Cardiac septum (tissue), 1 donor: ENCODE measurements at regions not wholly inside any gene's neighbourhood (a gene's known extent, or its start where the extent isn't known, plus 50 kb on each side); places are given as distances from the start of the nearest gene placed in this dataset.
"Not testable (repeated sequence)": the region's sequence is repeated elsewhere in the genome, so short reads cannot be mapped to it uniquely, and the experiment has no call there.

ENCODE experiments used
- DNase-seq: peaks from one replicate; pipeline ENCODE4 v3.0.0-alpha.2; 2020; ENCODE audit warnings: low spot score
- intact Hi-C: fragments of 100-400 bp; cut with DNase I; formaldehyde crosslinking; loops from one replicate; pipeline ENCODE4 v1.14.0; 2022
- donor health status: DM: no; HTN: no; CAD: no.

GRCh38 chr13:73833325-73834070, 300.7 kb downstream of the KLF12 start:
- intact Hi-C loops, result loop anchor here (2.0 to 10.0 kb wide), 2 partner anchors 301 to 455 kb away; partner anchors contain the start of gene KLF12
- no peak for DNase-seq

- intact Hi-C loops, result loop anchor here (10.0 kb wide), 1 partner anchor 302 kb away; the partner anchor contains the start of gene KLF12
- DNase-seq, result no peak
Measured at GRCh38 chr13:73832825-73833224, 301.4 kb downstream of the KLF12 start.

GRCh38 chr13:73832128-73832588, 302.0 kb downstream of the KLF12 start:
- DNase-seq, result no peak
- intact Hi-C loops, result loop anchor here (10.0 kb wide), 1 partner anchor 303 kb away; the partner anchor contains the start of gene KLF12

- no peak for DNase-seq
Measured at GRCh38 chr13:73829416-73829815, 304.8 kb downstream of the KLF12 start.

GRCh38 chr13:73828811-73829210, 305.4 kb downstream of the KLF12 start:
- DNase-seq, result no peak
- intact Hi-C loops, result no loop called here

More at GRCh38 chr13:73829416-73829815, 304.8 kb downstream of the KLF12 start:
- intact Hi-C loops, result no loop called here

- DNase-seq, result no peak
- intact Hi-C loops, result no loop called here
Measured at GRCh38 chr13:73827434-73827833, 306.8 kb downstream of the KLF12 start.

GRCh38 chr13:73825143-73825542, 309.1 kb downstream of the KLF12 start:
- intact Hi-C loops, result no loop called here
- no peak for DNase-seq

GRCh38 chr13:73822668-73823592, 311.3 kb downstream of the KLF12 start:
- intact Hi-C loops, result no loop called here
- no peak for DNase-seq

GRCh38 chr13:73820688-73821087, 313.5 kb downstream of the KLF12 start:
- intact Hi-C loops, result no loop called here
- no peak for DNase-seq

GRCh38 chr13:73820285-73820684, 313.9 kb downstream of the KLF12 start:
- intact Hi-C loops, result no loop called here

GRCh38 chr13:73819711-73820110, 314.5 kb downstream of the KLF12 start:
- intact Hi-C loops, result no loop called here
- no peak for DNase-seq

More at GRCh38 chr13:73820285-73820684, 313.9 kb downstream of the KLF12 start:
- no peak for DNase-seq

GRCh38 chr13:73816702-73817101, 317.5 kb downstream of the KLF12 start:
- no peak for DNase-seq
- intact Hi-C loops, result no loop called here

- no peak for DNase-seq
- intact Hi-C loops, result no loop called here
Measured at GRCh38 chr13:73815796-73816195, 318.4 kb downstream of the KLF12 start.

- intact Hi-C loops, result no loop called here
- no peak for DNase-seq
Measured at GRCh38 chr13:73810647-73811046, 323.6 kb downstream of the KLF12 start.

- intact Hi-C loops, result no loop called here
- no peak for DNase-seq
Measured at GRCh38 chr13:73809561-73809960, 324.6 kb downstream of the KLF12 start.

GRCh38 chr13:73808318-73808717, 325.9 kb downstream of the KLF12 start:
- no peak for DNase-seq
- intact Hi-C loops, result no loop called here

GRCh38 chr13:73805326-73805958, 328.8 kb downstream of the KLF12 start:
- DNase-seq, intact Hi-C loops: not testable (repeated sequence)

GRCh38 chr13:73803997-73804396, 330.2 kb downstream of the KLF12 start:
- no peak for DNase-seq
- intact Hi-C loops, result no loop called here

- intact Hi-C loops, result no loop called here
- DNase-seq, result no peak
Measured at GRCh38 chr13:73800011-73800410, 334.2 kb downstream of the KLF12 start.

GRCh38 chr13:73794755-73795154, 339.4 kb downstream of the KLF12 start:
- intact Hi-C loops, result no loop called here
- no peak for DNase-seq
